GM12878 (cell line): ENCODE measurements at regions not wholly inside any gene's neighbourhood (a gene's known extent, or its start where the extent isn't known, plus 50 kb on each side); places are given as distances from the start of the nearest gene placed in this dataset.

Experiments
- ATAC-seq: fragments of 200-7000 bp; cut with Tn5 transposase; 3 replicates; pipeline ENCODE4 v1.9.1; 2020; ENCODE audit warnings: mild to moderate bottlenecking, moderate library complexity
- BruUV-seq: library from RNA; stranded (reverse); fragments of 400-500 nt; replicated peaks from 2 replicates; lab custom pipeline; 2021; lab: Mats Ljungman, UMichigan
- CTCF ChIA-PET: fragments of 300-600 bp; sonication (Branson Sonifier 250); formaldehyde crosslinking; extraction: SDS; loops from one replicate; lab custom pipeline; 2021; ENCODE audit warnings: inconsistent platforms; lab: Yijun Ruan, JAX
- POLR2A ChIA-PET: fragments of 350-600 bp; formaldehyde crosslinking; extraction: SDS; loops from one replicate; lab custom pipeline; 2021; ENCODE audit warnings: inconsistent platforms; lab: Charles Lee
- RAD21 ChIA-PET: fragments of 300-600 bp; sonication (Branson Sonifier 250); formaldehyde crosslinking; loops from one replicate; lab custom pipeline; 2023; ENCODE audit warnings: antibody characterized with exemption; ENCODE audit not compliant: unreplicated experiment; lab: Charles Lee
- SMC1A ChIA-PET: fragments of 300-600 bp; sonication (Branson Sonifier 250); formaldehyde crosslinking; loops from one replicate; lab custom pipeline; 2023; ENCODE audit not compliant: unreplicated experiment, uncharacterized antibody; lab: Charles Lee
- DNase-seq: peaks from one replicate; pipeline ENCODE4 v3.0.0-alpha.2; 2011; ENCODE audit warnings: low read depth, low spot score
- FAIRE-seq: peaks from 3 replicates; lab custom pipeline; 2011; peaks lifted over from hg19 to GRCh38; lab: Jason Lieb, UNC
- H2AFZ ChIP-seq: 2 replicates; pipeline ENCODE4 v1.6.0; 2011; ENCODE audit warnings: low read depth, low read length, control low read depth; ENCODE audit not compliant: control insufficient read depth
- H3K27ac ChIP-seq: 2 replicates; pipeline ENCODE4 v1.5.1; 2011; ENCODE audit warnings: control low read depth; ENCODE audit not compliant: control insufficient read depth, insufficient read depth
- H3K27me3 ChIP-seq, 2 experiments: replicated peaks in 1 of 2; 2 replicates each; pipeline versions ENCODE4 v1.6.0 to v1.6.1; 2011; ENCODE audit warnings: low read length in 1 of 2; ENCODE audit not compliant: control insufficient read depth in 2 of 2, insufficient read depth in 2 of 2
- H3K36me3 ChIP-seq, 2 experiments: 2 replicates each; pipeline ENCODE4 v1.5.1; 2011; ENCODE audit warnings: low read length in 1 of 2; ENCODE audit not compliant: control insufficient read depth in 2 of 2, insufficient read depth in 2 of 2
- H3K4me1 ChIP-seq: 2 replicates; pipeline ENCODE4 v1.6.1; 2011; ENCODE audit warnings: mild to moderate bottlenecking, low read length, moderate library complexity, mixed read lengths; ENCODE audit not compliant: control insufficient read depth, insufficient read depth
- H3K4me2 ChIP-seq: 2 replicates; pipeline ENCODE4 v1.6.0; 2011; ENCODE audit warnings: control low read depth; ENCODE audit not compliant: control insufficient read depth, insufficient read depth
- H3K4me3 ChIP-seq: fragments of 200-600 bp; sonication (generic); 2 replicates; pipeline ENCODE4 v1.5.1; 2016
- H3K79me2 ChIP-seq: 2 replicates; pipeline ENCODE4 v1.6.0; 2011; ENCODE audit warnings: low read length; ENCODE audit not compliant: control insufficient read depth, insufficient read depth
- H3K9ac ChIP-seq: 2 replicates; pipeline ENCODE4 v1.8.0; 2011; ENCODE audit warnings: low read length, control low read depth, mixed read lengths; ENCODE audit not compliant: control insufficient read depth, insufficient read depth
- H3K9me3 ChIP-seq: replicated peaks from 3 replicates; pipeline ENCODE4 v1.5.1; 2011; ENCODE audit warnings: mild to moderate bottlenecking, low read length; ENCODE audit not compliant: control insufficient read depth, insufficient read depth
- H4K20me1 ChIP-seq: 2 replicates; pipeline ENCODE4 v1.6.0; 2011; ENCODE audit not compliant: control insufficient read depth, insufficient read depth
- BCL11A ChIP-seq: IDR thresholded peaks from 2 replicates; pipeline ENCODE4 v1.6.1; 2011; ENCODE audit warnings: low read depth, low read length
- BMI1 ChIP-seq: fragments of 450-650 bp; IDR thresholded peaks from 2 replicates; pipeline ENCODE4 v1.6.1; 2016; ENCODE audit warnings: mild to moderate bottlenecking, moderate library complexity, borderline replicate concordance
- CBFB ChIP-seq: IDR thresholded peaks from 2 replicates; pipeline ENCODE4 v1.6.1; 2016; ENCODE audit warnings: antibody characterized with exemption, low read depth
- CHD1 ChIP-seq: IDR thresholded peaks from 2 replicates; pipeline ENCODE4 v1.6.1; 2012; ENCODE audit warnings: low read depth, low read length, improper control_type of control experiment
- EZH2 ChIP-seq: IDR thresholded peaks from 2 replicates; pipeline ENCODE4 v1.6.1; 2012; ENCODE audit warnings: low read depth, mild to moderate bottlenecking, control low read depth, inconsistent platforms, low read length, borderline replicate concordance; ENCODE audit not compliant: control insufficient read depth
- IKZF1 ChIP-seq: fragments of 450-650 bp; conservative IDR thresholded peaks from 2 replicates; pipeline ENCODE4 v1.6.1; 2017; ENCODE audit warnings: antibody characterized with exemption, mild to moderate bottlenecking
- SPI1 ChIP-seq: IDR thresholded peaks from 2 replicates; pipeline ENCODE4 v1.6.1; 2011; ENCODE audit warnings: low read depth, mild to moderate bottlenecking, low read length, moderate library complexity, borderline replicate concordance; ENCODE audit not compliant: insufficient read depth
- ZNF207 ChIP-seq: fragments of 450-650 bp; IDR thresholded peaks from 2 replicates; pipeline ENCODE4 v1.6.1; 2014; ENCODE audit warnings: antibody characterized with exemption, mild to moderate bottlenecking, borderline replicate concordance
- WGBS: methylation state at CpG from one replicate; pipeline ENCODE4 v1.1.6; 2016; ENCODE audit warnings: low lambda C conversion rate; ENCODE audit not compliant: insufficient replicate concordance, insufficient coverage; ENCODE audit errors: missing lambda C conversion rate; 5-methylcytosine and 5-hydroxymethylcytosine counted together
- in situ Hi-C: fragments of 300-500 bp; cut with MboI; formaldehyde crosslinking; loops from 9 replicates; pipeline ENCODE4 v1.14.3; 2018; ENCODE audit warnings: mixed read lengths
- intact Hi-C: fragments of 100-400 bp; cut with micrococcal nuclease; formaldehyde crosslinking; loops from one replicate; pipeline ENCODE4 v1.14.2; 2022; ENCODE audit not compliant: unreplicated experiment
- TF ChIP-seq, protein P1 (sequence below): IDR thresholded peaks from 2 replicates; pipeline ENCODE4 v1.6.1; 2012; ENCODE audit warnings: low read depth, low read length, improper control_type of control experiment

DNA sequence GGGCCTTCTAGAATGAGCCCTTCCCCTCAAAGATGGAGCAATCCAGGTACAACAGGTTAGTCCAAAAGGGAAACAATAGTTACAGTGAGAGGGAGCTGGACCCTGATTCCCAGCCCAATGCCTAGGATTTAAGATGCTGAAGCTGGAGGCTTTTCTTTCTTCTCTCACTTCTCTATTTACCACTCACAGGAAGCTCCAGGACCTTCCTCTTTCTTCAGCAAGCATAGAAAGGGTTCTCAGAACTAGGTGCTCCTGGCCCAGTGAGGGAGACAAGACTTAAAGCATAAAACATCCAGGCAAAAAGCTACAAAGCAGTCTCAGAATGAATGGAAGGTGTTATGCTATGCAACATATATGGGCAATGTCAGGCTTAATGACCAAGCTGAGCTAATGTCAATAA is 279.0 kb downstream of the SRBD1 start:
- intact Hi-C loops: no loop called here
- DNase-seq (no peak), FAIRE-seq (no peak)
- no peaks in the 10 kb centered on the region for H4K20me1 ChIP-seq
- H3K4me1 ChIP-seq: no peaks in the 10 kb centered on the region
- no peaks in the 10 kb centered on the region for H3K79me2 ChIP-seq
- RAD21 ChIA-PET: no interaction called here
- no peak overlapping the region for H3K4me2 ChIP-seq
- POLR2A ChIA-PET: no interaction called here
- CTCF ChIA-PET: interaction anchor here (0.6 kb wide), 1 partner anchor 746 kb away, joined by 3 read pairs; no protein-coding TSS in a partner anchor
- H3K27ac ChIP-seq: no peak overlapping the region
- no peak overlapping the region for H3K4me3 ChIP-seq
- SMC1A ChIA-PET: no interaction called here
- H3K36me3 ChIP-seq: no peaks in the 10 kb centered on the region
- no peak overlapping the region for H2AFZ ChIP-seq
- 0 out of 2 replicates have a peak, but pooled peaks have one; percentile 18 for TF ChIP-seq SPI1
- no peak for TF ChIP-seq EZH2
- TF ChIP-seq, protein P1, sequence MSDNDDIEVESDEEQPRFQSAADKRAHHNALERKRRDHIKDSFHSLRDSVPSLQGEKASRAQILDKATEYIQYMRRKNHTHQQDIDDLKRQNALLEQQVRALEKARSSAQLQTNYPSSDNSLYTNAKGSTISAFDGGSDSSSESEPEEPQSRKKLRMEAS: no peak
- TF ChIP-seq, all 136 proteins: peak for 1
- Histone ChIP-seq H3K9ac (no peak overlapping the region), H3K9me3 (no peaks in the 10 kb centered on the region), H3K27me3 (no peaks in the 10 kb centered on the region)
- in situ Hi-C loops: no loop called here
- ATAC-seq: no peak
- BruUV-seq: no TSS peak

GRCh38 chr2:45331410-45331786 is 279.7 kb downstream of the SRBD1 start:
- H3K4me2 ChIP-seq: no peak overlapping the region

More at GRCh38 chr2:45331410-45331786, 279.7 kb downstream of the SRBD1 start:
- BruUV-seq: no TSS peak
- no peaks in the 10 kb centered on the region for H3K9me3 ChIP-seq
- ChIA-PET SMC1A (interaction anchor here (1.2 kb wide), 1 partner anchor 41 kb away, joined by 3 read pairs; no protein-coding TSS in a partner anchor), POLR2A (no interaction called here), CTCF (no interaction called here), RAD21 (interaction anchor here (1.2 to 1.3 kb wide), 2 partner anchors 116 to 350 kb away, joined by 3 read pairs; no protein-coding TSS in a partner anchor)
- H3K27me3 ChIP-seq: no peaks in the 10 kb centered on the region
- no peaks in the 10 kb centered on the region for H3K79me2 ChIP-seq
- H3K9ac ChIP-seq: no peak overlapping the region
- 35% methylated on average over 7 of the region's 7 CpGs for WGBS
- in situ Hi-C loops (no loop called here), intact Hi-C loops (no loop called here)
- no peak for DNase-seq
- no peak overlapping the region for H2AFZ ChIP-seq
- no peak for FAIRE-seq
- no peaks in the 10 kb centered on the region for H4K20me1 ChIP-seq
- H3K4me1 ChIP-seq: no peaks in the 10 kb centered on the region
- H3K36me3 ChIP-seq: no peaks in the 10 kb centered on the region
- no peak overlapping the region for H3K4me3 ChIP-seq
- TF ChIP-seq ZNF207: no peak
- no peak for TF ChIP-seq BCL11A
- TF ChIP-seq CBFB: no peak
- TF ChIP-seq BMI1: no peak
- TF ChIP-seq IKZF1: no peak
- TF ChIP-seq CHD1: no peak
- no peak overlapping the region for H3K27ac ChIP-seq
- no peak for ATAC-seq
